Loucy (cell line): ENCODE measurements at regions not wholly inside any gene's neighbourhood (a gene's known extent, or its start where the extent isn't known, plus 50 kb on each side); places are given as distances from the start of the nearest gene placed in this dataset.

Experiments
- CTCF ChIP-seq: fragments of 200-600 bp; sonication (generic); conservative IDR thresholded peaks from 2 replicates; pipeline ENCODE4 v1.5.1; 2014; ENCODE audit warnings: mild to moderate bottlenecking, antibody characterized with exemption, low read length
- EZH2phosphoT487 ChIP-seq: fragments of 200-600 bp; IDR thresholded peaks from 2 replicates; pipeline ENCODE4 v1.6.1; 2018; ENCODE audit warnings: antibody characterized with exemption, mild to moderate bottlenecking, moderate library complexity, borderline replicate concordance

- TF ChIP-seq CTCF (no peak), EZH2phosphoT487 (no peak)
Observed at GRCh38 chr12:91989143-91989542, 156.5 kb downstream of the BTG1 start.
